Pulmonary artery endothelial cell (primary cell): ENCODE measurements at regions not wholly inside any gene's neighbourhood (a gene's known extent, or its start where the extent isn't known, plus 50 kb on each side); places are given as distances from the start of the nearest gene placed in this dataset.

Experiments used
- DNase-seq: peaks from one replicate; pipeline ENCODE4 v3.0.0-alpha.2; 2011; ENCODE audit warnings: low read depth, low spot score

DNA sequence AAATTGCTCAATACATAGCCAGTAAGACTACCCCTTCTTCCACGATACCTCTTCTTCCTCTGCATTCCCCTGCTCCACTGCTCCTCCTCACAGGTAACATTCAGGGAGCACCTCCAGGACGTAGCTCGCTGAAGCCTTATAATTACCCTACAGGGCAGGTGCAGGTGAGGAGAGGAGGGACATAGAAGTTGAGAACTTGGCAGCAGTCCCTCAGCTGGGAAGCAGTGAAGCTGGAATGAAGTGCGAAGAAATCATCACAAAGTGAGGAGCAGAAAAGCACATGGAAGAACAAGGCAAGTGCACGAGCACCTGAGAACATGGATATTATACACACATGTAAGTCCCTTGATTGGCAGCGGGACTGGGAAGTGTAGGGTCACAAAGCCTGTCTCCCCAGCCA, 118.2 kb downstream of the HSD17B3 start:
- DNase-seq, result no peak

DNA sequence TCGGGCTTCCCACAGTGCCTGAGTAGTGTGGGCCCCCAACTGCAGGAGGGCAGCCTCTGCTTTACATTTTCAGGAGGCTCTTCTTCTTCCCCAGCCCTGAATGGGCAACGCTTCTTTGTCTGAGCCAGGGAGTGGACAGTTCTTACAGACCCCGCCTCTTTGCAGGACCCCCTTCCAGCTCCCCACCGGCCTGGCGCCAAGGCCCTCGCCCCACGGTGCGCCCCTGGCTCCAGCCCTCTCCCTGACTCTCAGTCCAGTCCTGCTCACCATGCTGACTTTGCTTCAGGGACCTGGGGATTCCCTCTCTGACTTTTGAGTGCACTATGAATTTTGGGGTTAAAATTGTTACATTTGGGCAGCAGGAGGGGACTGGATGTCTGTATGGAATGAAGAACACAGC, 123.8 kb downstream of the HSD17B3 start:
- DNase-seq, result no peak

DNA sequence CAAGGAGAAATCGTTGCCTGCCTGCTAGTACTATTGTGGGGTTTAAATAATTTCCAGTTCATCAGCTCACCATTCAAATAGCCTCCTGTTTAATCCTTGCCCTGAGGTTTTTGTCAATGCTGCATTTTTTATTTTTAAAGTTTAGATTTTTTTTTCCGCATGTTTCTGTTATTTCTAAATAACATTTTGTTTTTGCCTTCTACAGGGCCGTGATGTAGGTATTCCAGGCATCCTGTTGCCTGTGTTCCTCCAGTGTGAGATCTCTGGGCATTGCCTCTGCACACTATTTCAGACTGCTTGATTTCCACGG, 124.3 kb downstream of the HSD17B3 start:
- DNase-seq, result no peak

DNA sequence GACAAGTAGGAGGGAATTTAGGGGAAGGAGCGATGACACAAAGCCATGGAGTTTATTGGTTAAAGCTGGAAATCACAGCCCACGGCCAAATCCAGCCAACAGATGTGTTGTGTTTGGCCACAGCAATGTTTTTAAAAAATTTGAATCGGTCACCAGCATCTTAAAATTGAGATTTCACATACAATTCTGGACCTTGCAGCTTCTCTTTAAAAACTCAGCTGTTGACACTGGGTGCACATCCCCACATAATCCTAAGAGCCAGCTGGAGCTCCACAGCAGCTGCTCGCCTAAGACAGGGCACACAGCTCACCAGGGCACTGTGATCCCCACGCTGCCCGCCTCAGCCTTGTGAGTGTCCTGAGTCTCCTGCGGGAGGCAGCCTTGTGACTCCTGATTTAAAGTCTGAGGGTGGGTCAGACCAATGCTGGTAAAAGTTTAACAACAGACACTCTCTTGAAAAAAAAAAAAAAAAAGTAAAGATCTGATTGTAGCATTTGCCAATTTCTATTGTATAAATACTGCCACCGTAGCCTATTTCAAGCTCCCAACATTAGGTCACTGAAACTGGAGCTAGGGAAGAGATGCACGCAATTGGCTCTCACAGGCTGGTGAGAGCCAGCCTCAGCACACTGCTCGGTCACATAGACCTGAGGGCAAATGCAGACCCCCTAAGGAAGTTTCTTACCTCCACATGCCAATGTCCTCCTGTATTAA, 124.8 kb downstream of the HSD17B3 start:
- no peak for DNase-seq

DNA sequence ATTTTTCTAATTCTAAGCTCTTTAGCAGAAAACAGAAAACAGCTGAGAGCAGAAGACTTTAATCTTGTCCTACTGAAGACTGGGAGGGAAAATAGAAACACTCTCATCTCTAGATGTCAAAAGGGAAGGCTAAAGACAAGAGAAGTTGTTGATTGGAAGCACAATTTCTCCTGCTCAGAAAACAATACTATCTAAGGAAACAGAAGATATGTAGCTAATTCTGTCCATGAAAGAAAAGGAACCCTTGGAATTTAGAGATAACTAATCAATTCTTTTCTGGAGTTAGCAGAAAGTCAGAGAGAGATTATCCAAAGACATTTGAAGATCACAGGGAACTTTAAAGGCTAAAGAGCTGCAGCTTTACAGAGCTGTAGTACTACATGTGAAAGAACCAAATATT, 126.2 kb downstream of the HSD17B3 start:
- DNase-seq, result no peak

- DNase-seq, result no peak
These were observed 127.0 kb downstream of the HSD17B3 start for GRCh38 chr9:96175001-96175400.

DNA sequence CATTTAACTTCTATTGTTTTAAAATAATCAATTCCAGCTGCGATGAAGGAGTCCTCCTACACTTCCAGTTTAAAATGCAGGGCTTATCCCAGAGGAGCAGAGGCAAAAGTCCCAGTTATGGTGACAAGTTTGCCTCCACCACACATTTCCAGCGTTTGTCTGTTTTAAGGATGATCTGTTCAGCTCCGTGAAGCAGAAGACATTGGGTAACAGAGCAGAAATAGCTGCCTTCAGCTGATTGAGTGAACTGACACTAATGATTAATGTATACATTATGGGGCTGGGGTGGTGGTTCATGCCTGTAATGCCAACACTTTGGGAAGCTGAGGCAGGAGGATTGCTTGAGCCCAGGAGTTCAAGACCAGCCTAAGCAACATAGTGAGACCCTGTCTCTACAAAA, 127.6 kb downstream of the HSD17B3 start:
- no peak for DNase-seq

GRCh38 chr9:96173640-96174039, 128.3 kb downstream of the HSD17B3 start:
- no peak for DNase-seq

DNA sequence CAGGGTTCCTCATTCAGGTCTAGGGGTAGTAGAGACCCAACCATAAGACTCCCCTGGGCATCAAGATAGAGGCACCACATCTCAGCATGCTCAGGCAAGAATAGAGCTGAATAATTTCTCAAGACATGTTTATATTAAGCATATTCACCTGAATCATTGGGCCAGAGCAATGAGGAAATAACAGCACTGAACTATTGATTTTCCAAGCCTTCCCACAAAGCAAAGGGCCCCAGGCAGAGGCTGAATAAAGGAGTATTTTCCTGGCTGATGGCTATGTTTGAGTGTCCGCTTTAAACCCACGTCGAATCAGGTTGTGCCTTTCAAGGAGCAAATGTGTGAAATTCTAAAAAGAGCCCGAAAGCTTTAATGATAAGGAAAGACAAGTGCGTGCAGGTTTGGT, 129.2 kb downstream of the HSD17B3 start:
- no peak for DNase-seq

GRCh38 chr9:96171728-96172127, 130.2 kb downstream of the HSD17B3 start:
- no peak for DNase-seq

DNA sequence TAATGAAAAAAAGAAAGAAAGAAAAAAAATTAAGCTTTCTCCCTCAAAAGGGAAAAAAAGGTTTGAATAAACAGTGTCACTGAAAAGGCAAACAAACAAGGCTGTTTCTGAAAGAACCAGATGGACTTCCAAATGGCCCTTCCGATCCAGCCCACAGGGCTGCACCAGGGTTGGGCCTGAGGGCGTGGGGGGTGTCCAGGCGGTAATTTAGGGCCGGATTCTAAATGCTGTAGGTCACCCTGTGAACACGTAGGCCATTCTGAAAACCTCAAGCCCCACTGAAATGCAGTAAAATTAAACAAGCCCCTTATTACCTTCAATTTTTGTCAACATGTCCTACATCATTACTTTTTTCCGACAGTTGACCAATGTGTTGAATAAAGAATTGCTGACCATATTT, 132.1 kb downstream of the HSD17B3 start:
- DNase-seq, result no peak

GRCh38 chr9:96169484-96169883, 132.5 kb downstream of the HSD17B3 start:
- no peak for DNase-seq

DNA sequence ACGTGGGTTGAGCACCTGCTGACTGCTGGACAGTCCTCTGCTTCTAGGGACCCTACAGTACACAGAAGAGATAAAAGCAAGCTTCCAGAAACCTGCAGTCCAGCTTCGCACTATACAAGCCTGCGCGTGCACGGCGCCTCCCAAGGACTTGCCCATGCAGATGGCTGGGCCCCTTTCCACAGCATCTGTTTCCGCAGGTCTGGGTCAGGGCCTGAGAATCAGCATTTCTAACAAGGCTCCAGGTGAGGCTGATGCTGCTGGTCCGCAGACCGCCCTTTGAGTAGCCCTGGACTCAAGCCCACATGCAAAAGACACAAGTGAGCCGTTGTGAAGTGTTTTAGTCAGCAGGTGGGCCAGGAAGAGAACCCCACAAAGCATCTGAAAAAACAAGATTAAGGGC, 133.1 kb downstream of the HSD17B3 start:
- no peak for DNase-seq

DNA sequence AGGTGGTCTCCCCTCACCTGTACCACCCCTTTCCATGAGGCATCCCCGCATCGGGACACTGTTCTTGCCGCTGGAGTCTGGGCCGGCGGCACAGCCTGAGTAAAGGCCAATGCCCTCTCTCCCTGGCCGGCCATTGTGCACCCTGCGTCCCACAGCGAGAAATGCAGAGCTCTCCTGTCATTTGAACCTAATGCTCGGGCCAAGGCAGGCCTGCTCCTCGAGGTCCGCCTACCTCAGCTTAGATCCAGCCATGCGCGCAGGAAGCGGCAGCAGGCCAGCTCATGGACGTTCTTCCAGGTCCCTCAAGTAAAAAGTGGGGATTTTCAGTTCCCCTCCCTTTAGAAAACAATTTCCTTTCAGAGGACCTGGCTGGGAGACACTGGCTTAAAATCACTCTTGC, 135.0 kb downstream of the HSD17B3 start:
- no peak for DNase-seq

- DNase-seq, result no peak
These were observed 137.7 kb downstream of the HSD17B3 start for GRCh38 chr9:96164268-96164683.

- no peak for DNase-seq
These were observed 138.3 kb downstream of the HSD17B3 start for GRCh38 chr9:96163712-96164111.

DNA sequence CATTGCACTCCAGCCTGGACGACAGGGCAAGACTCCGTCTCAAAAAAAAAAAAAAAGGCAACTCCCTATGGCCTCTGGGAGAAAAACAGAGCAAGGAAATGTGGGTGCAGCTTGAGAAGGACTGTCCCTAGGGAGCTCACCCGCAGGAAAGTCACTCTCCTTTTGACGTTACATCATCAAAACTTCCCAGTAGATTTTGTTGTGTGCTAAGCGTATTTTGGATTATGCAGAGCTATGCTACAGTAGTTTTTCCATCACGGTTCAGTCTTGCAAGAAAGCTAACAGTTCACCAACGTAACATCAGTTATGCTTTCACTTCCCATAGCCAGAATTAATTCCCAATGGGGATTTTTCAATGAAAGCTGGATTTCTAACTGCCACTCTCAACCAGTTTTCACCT, 138.8 kb downstream of the HSD17B3 start:
- no peak for DNase-seq

GRCh38 chr9:96161819-96162218, 140.2 kb downstream of the HSD17B3 start:
- no peak for DNase-seq

DNA sequence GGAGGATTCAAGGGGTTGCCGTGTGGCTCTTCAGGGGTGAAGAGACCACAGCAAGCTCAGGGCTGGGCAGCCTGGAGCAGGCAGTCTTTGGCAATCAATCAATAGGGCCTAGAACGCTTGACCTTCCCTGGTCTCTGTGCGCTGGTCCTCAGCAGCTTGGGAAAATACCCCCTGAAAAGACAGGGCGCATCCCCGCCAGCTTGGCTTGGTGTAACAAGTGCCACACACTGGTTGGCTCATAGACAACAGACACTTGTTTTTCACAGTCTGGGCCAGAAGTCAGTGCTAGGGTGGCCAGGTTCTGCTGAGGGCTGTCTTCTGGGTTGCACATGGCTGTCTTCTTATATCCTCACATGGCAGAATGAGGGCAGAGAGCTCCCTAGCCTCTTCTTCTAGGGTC, 141.1 kb downstream of the HSD17B3 start:
- no peak for DNase-seq

DNA sequence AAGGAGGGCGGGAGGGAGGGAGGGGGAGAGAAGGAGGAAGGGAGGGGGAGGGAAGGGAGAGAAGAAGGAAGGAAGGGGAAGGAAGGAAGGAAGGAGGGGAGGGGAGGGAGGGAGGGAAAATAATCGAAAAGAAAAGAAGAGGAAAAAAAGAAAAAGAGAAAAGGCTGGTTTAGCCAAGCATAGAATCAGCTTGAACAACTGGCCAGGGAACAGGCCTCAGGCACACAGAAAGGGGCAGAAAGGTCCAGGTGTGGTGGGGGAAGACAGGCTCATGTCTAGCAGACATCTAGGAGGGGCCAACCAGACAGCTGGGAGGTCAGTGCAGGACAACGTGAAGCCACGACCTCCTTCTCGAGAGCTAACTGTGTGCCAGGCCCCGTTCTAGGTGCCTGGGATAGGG, 141.8 kb downstream of the HSD17B3 start:
- DNase-seq, result no peak

DNA sequence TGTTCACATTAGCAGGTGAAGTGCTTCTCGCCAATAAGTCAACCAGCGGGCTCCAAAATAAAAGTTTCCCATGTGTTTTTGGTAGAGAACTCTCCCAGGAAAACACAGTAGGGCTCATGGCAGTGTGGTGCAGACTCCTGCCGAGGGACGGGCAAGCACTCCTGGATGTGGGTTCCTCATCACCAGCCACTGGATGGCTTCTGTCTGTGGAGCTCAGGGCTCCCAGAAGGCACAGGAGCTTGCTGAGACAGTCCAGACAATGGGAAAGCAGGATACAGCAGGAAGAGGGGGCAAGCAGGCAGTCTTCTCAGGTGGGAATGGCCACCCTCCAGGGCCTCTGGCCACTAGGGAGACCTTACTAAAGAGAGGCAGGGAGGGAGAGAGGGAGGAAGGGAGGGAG, 142.4 kb downstream of the HSD17B3 start:
- no peak for DNase-seq

- no peak for DNase-seq
These were observed 142.9 kb downstream of the HSD17B3 start for GRCh38 chr9:96158909-96159575.

DNA sequence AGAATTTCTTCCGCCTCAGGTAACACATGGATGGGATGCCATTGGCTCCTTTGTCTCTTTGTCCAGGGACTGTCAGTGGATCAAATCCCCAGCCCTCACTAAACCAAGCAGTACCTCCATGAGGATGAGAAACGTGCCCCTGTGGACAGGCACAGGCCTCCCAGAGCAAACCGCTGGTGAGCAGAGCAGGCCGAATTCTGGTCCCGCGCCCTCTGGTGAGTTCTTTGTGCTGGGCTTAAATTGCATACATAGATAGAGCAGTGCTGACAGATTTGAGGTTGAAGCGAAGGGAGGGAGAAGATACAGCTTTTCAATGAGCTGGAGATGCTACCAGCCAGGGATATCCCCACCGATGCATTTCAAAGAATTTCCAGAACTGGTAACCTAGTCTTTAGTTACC, 143.8 kb downstream of the HSD17B3 start:
- no peak for DNase-seq

- no peak for DNase-seq
These were observed 144.3 kb downstream of the HSD17B3 start for GRCh38 chr9:96157675-96158074.
